Anterior cingulate cortex (tissue), 58 donors: ENCODE measurements at regions not wholly inside any gene's neighbourhood (a gene's known extent, or its start where the extent isn't known, plus 50 kb on each side); places are given as distances from the start of the nearest gene placed in this dataset.
"Not testable (repeated sequence)": the region's sequence is repeated elsewhere in the genome, so short reads cannot be mapped to it uniquely, and the experiment has no call there.

Experiments used
- DNase-seq, 58 donors: peaks; one replicate each; lab custom pipeline; 2025; lab: John Stamatoyannopoulos, UW

DNA sequence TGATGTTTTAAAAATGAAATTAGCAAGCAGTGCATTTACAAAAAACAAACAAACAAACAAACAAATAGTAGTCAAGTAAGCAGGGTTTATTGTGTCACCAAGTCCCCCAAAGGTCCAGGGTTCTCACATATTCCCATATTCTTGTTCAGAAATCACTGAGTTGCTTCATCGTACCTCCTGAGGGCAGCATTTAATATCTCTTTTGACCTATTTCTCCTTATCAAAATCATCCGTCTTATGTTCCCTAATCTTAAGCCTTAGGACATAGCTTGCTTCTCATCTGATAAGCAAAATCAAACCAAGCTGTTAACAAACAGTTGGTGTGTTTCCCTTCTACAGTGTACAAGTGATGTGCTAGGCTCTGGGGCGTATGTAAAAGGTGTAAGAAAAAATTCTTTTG lies 109.5 kb upstream of the MAN2A1 start:
- peak in 1 of 58 donors; percentile 5 for DNase-seq

DNA sequence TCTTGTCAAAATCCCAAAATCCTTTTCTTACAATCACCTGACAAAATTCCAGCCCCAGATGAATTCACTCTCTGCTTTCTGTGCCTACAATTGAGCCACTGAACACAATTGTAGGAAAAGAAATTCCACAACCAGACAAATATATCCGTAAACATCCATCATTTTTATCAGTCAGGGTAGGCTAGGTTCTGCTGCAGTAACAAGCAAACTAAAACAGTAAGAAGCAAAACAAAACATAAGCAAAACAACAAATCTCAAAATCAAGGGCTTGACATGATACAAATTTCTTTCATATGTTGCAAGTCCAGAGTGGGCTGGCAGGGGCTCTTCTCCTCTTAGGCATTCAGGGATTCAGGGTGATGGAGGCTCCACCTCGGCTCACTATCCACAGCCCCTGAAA lies 114.2 kb upstream of the MAN2A1 start:
- DNase-seq = no peak

DNA sequence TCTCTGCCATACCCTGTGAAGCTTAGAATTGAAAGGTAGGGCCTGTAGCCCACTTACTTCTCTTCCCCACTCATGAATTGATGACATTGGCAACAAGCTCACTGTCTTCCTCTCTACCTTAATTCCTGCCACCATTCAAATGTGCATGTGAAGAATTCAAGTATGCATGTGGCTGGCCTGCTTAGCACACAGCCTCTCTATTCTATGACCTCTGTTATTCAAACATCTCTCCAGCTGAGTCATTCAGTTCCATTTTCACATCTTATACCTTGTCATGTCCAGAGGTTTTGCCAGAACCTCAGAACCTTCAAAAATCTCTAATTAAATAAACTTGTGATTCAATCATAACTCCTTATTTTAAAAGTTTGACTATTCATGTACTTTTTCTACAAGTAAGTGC lies 114.7 kb upstream of the MAN2A1 start:
- no peak for DNase-seq

DNA sequence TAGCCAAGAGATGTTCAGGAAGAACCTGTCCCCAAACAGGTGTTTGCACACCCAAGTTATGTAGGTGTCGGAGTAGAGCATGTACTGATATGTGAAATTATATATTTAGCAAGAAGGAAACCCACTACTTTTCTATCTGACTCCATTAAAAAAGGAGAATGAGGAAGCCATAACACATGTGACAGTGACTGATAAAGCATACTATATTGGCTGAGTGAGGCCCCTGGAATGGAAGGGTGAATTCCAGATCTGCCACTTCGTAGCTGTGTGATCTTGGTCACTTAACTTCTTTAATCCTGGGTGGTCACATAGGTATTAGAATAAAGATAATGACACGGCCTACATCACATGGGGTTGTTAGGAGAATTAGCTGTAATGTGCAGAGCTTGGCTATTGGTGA lies 116.0 kb upstream of the MAN2A1 start:
- no peak for DNase-seq

DNA sequence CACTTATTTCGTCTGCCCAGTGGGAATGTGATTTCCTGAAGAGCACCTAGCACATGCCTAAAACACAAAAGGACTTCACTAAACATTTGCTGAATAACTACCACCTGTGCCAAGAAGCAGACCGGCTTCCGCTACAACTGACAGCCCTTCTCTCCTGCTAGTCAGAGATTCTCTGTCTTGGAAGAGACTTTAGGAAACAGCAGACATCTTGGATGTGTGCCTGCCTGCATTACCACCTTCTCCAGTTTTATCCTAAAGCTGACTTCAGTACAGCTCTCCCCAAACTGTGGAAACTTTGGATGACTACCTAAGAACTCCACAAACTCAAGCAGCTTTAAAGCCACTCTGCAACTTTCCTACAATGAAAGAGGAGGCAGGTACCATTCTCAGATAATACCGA lies 116.5 kb upstream of the MAN2A1 start:
- no peak for DNase-seq

DNA sequence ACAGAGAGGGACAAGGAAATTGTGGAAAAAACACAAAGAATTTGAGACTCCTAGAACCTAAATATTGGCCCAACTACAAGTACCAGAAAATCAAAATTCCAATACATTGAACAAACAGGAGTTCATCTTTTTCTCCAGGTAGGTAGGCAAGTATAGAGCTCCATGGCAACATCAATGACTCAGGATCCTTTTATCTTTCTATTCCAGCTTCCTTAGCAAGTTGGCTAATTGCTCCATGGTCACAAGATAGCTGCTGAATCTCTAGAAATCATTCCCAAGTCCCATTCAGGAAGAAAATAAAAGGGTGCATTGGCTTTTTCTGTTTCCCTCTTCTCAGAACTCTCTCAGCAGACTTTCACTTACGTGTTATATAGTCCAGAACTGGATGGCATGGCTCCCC lies 117.9 kb upstream of the MAN2A1 start:
- no peak for DNase-seq

DNA sequence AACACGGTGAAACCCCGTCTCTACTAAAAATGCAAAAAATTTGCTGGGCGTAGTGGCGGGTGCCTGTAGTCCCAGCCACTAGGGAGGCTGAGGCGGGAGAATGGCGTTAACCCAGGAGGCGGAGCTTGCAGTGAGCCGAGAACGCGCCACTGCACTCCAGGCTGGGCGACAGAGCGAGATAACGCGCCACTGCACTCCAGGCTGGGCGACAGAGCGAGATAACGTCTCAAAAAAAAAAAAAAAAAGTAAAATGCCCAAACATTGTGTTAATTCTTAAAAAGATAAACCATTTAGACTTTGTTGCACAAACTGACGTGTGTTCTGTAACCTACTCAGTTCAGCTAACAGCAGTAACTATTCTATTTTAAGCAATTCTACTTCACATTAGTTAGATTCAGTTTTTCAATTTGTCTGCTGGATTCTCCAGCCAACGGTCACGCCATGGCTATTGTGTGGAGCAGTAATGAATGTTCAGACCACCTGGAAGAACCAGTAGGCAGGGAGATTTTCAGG lies 119.3 kb upstream of the MAN2A1 start:
- no peak for DNase-seq

DNA sequence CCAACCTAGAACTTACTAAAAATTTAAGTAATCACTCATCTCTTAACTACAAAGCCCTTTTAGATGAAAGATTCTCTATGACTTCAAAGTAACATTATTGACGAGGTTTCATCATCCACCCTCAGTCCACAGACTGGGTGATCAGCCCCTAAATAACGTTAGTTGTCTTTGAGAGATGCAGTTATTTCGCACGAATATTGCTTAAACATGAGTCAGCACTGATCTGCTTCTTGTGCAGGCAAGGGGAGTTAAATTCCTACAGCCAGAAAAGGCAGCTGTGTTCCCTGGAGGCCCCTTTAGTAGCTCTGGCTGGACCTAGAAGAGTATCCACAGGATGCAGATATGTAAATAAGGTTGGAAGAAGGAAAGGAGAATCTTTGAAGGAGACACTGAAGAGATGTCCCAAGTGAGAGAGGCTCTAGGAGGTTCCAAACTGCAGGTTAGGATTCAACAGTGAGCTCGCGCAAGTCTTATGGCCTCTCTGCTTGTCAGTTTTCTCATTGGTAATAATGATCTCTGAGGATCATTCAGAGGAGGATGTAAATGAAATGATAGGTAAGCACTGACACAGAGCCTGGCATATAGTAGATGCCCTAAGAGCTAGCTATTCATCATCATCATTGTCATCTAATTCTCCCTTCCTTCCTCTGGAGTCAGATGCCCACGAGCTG lies 122.2 kb upstream of the MAN2A1 start:
- no peak for DNase-seq

DNA sequence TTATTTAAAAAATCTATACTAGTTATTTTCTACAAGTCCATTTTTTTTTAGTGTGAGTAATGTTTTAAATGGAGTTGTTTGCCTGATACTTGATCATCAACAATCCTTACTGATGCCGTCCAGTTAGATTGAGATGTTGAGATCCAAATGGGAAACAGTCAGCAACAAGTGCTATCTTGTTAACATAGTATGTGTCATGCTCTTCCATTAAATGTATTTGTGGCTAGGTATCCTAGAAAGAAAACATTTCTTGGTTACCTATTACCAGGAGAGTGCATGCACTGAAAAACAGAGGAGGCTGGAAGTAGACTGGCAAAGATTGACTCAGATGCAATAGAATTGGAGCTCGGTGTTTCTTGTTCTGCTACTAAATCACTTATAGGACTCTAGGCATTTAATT lies 123.4 kb upstream of the MAN2A1 start:
- no peak for DNase-seq

DNA sequence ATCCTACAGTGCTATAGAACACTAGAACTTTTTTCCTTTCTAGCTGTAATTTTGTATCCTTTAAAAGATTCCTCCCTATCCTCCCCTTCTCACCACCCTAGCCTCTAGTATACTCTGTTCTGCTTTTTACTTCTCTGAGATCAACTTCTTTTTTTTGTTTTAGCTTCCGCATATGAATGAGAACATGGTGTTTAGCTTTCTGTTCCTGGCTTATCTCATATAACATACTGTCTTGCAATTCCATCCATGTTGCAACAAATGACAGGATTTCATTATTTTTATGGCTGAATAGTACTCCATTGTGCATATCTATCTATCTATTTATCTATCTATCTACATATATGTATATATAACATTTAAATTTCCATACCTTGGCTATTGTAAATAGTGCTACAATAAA lies 126.0 kb upstream of the MAN2A1 start:
- no peak for DNase-seq

DNA sequence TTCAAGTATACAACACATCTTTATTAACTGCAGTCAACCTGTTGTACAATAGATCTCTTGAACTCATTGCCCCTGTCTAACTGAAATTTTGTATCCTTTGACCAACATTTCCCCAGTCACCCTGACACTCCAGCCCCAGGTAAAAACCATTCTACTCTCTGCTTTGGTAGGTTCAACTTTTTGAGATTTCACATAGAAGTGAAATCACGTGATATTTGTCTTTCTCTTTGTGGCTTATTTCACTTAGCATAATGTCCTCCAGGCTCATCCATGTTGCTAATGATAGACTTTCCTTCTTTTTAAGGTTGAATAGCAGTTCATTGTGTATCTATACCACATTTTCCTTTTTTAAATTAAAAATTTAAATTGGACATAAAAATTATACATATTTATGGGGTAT lies 126.5 kb upstream of the MAN2A1 start:
- no peak for DNase-seq

DNA sequence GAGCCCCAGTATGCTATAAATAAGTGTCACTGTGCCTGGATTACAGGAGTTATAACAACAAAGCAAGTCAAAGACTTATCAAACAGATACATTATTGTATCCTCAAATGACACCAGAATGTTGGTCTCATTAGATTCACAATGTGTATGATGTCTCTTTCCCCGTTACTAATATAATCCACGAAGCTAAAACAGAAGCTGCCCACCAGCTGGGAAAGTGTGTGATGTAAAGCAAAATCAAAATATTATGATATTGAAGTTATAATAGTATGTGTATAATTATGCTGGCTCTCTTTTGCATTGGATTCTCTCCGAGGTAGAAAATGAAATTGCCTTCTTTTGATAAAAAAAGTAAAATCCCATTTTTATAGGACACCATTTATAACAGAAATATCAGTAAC lies 127.3 kb upstream of the MAN2A1 start:
- no peak for DNase-seq

DNA sequence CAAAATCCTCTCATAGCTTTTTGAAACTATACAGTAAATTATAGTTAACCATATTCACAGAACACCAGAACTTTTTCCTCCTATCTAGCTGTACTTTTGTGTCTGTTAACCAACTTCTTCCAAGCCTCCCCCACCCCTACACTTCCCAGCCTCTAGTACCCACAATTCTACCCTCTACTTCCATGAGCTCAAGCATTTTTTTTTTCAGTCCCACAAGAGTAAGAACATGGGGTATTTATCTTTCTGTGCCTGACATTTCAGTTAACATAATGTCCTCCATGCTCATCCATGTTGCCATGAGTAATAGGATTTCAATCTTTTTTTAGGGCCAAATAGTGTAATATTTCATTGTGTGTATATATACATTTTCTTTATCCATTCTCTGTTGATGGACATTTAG lies 128.3 kb upstream of the MAN2A1 start:
- DNase-seq = no peak

DNA sequence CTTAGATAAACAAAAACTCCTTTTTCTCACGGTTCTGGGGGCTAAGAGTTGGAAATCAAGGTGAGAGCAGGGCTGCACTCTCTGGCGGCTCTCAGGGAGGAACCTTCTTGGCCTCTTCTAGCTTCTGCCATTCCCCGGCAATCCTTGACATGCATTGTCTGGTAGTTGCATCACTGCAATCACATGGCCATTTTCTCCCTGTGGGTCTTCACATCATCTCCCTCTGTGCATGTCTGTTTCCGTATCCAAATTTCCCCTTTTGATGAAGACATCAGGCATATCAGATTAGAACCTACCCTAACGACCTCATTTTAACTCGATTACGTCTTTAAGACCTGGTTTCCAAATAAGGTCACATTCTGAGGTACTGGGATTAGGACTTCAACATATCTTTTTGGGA lies 129.2 kb upstream of the MAN2A1 start:
- DNase-seq = no peak

DNA sequence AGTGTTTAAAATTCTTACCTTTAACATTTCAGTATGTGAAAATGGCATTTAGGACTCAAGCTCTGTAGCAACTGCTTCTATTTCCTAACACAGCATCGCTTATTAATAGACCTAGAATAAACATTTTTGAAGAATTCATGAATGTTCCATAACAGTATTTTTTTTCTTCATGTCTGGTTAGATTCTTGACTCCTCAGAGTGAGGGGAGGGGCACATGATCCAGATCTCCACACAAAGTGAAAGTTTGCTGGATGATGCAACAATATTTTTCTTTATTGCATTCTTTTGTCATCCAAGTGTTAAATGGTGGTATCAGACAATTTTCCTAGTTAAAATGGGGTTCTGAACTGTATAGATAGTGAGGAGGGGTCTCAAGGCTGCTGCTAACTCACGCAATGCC lies 130.8 kb upstream of the MAN2A1 start:
- DNase-seq = no peak

DNA sequence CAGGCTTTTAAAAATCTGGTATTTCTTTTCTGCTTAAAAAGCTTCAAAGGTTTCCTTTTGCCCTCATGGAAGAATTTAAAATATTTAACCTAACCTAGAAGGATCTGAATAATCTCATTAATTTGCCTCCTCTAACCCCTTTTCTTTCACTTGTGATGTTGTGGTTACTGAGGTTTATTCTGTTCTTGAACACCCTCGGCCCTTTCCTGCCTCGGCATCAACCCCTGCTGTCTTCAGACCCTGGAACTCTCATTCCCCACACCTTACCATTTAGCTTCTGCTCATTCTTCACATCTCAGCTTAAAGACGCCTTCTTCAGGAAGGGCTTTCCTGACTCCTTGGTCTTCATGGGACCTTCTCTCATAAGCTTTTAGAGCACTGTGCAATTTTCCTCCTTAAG lies 131.4 kb upstream of the MAN2A1 start:
- no peak for DNase-seq

DNA sequence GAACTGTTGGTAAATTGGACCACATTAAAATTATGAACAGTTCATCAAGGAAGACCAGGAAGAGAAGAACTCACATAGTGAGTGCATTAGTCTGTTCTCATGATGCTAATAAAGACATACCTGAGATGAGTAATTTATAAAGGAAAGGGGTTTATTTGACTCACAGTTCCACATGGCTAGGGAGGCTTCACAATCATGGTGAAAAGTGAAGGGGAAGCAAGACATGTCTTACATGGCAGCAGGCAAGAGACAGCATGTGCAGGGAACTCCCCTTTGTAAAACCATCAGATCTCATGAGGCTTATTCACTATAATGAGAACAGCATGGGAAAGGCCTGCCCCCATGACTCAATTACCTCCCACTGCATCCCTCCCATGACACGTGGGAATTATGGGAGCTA lies 135.9 kb upstream of the MAN2A1 start:
- no peak for DNase-seq

DNA sequence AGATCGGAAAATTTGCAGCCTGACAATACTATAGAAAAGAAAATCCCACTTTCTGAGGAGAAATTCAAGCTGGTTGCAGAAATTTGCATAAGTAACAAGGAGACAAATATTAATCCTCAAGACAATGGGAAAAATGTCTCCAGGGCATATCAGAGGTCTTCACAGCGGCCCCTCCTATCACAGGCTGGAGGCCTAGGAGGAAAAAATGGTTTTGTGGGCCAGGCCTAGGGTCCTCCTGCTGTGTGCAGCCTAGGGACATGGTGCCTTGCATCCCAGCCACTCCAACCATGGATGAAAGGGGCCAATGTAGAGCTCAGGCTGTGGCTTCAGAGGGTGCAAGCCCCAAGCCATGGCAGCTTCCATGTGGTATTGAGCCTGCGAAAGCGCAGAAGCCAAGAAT lies 138.5 kb upstream of the MAN2A1 start:
- DNase-seq = not testable (repeated sequence)

DNA sequence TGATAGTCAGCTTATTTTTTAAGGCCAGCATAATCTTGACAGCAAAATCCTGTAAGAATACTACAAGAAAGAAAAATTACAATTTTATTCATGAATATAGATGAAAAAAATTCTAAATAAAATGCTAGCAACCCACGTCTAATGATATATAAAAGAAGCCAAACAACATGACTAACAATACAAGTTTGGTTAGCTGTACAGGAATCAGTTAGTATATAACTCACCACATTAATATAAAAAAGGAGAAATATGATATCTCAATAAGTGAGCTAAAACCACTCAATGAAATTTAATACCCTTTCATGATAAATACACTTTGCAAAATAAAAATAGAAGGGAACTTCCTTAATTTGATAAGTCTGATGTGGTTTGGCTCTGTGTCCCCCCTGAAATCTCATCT lies 139.7 kb upstream of the MAN2A1 start:
- no peak for DNase-seq

DNA sequence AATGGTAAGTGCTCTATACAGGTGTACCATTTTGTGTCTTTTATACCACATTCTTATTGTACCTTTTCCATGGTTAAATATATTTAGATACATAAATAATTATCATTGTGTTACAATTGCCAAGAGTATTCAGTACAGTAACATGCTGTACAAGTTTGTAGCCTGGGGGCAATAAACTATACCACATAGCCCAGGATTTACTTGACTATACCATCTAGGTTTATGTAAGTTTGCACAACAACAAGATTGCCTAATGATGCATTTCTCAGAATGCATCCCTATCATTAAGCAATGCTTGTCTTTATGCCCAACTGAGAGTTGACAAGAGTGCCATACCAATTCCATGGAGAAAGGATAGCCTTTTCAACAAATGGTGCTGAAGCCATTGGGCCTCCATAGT lies 136.7 kb upstream of the PJA2 start:
- no peak for DNase-seq

DNA sequence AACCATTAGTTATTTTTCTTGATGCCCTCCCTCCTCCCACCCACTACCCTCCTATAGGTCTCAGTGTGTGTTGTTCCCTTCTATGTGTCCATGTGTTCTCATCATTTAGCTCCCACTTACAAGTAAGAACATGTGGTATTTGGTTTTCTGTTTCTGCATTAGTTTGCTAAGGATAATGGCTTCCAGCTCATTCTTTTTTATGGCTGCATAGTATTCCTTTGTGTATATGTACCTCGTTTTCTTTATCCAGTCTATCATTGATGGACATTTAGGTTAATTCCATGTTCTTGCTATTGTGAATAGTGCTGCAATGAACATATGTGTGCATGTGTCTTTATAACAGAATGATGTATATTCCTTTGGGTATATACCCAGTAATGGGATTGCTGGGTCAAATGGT lies 135.1 kb upstream of the PJA2 start:
- not testable (repeated sequence) for DNase-seq

DNA sequence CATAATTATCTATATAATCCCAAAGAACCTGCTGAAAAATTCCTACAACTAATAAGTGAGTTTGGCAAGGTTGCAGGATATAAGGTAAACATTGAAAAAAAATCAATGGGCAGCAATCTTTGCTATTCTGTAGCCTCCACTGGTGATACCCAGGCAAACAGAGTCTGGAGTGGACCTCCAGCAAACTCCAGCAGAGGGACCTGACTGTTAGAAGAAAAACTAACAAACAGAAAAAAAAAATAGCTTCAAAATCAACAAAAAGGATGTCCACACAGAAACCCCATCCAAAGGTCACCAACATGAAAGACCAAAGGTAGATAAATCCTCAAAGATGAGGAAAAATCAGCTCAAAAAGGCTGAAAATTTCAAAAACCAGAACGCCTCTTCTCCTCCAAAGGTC lies 128.9 kb upstream of the PJA2 start:
- DNase-seq = not testable (repeated sequence)

DNA sequence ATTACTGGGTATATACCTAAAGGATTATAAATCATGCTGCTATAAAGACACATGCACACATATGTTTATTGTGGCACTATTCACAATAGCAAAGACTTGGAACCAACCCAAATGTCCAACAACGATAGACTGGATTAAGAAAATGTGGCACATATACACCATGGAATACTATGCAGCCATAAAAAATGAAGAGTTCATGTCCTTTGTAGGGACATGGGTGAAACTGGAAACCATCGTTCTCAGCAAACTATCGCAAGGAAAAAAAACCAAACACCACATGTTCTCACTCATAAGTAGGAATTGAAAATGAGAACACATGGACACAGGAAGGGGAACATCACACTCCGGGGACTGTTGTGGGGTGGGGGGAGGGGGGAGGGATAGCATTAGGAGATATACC lies 125.3 kb upstream of the PJA2 start:
- DNase-seq = not testable (repeated sequence)
